Fibroblast of lung (primary cell): ENCODE measurements at regions not wholly inside any gene's neighbourhood (a gene's known extent, or its start where the extent isn't known, plus 50 kb on each side); places are given as distances from the start of the nearest gene placed in this dataset.

ENCODE experiments used
- EZH2 ChIP-seq: IDR thresholded peaks from 2 replicates; pipeline ENCODE4 v1.5.1; 2012; ENCODE audit warnings: low read length, control low read depth, mild to moderate bottlenecking; ENCODE audit errors: missing control alignments
- TF ChIP-seq, protein P1 (sequence below), 2 donors: IDR thresholded peaks in 1 of 2; conservative IDR thresholded peaks in 1 of 2; 1 replicate in 1 of 2; 2 replicates in 1 of 2; pipeline ENCODE4 v1.5.1; 2011 to 2012; ENCODE audit warnings: low read length in 2 of 2, control low read depth in 1 of 2, inconsistent platforms in 1 of 2, low read depth in 1 of 2, mild to moderate bottlenecking in 1 of 2

GRCh38 chr10:4004990-4005389 is 220.0 kb upstream of the KLF6 start:
- TF ChIP-seq, protein P1, sequence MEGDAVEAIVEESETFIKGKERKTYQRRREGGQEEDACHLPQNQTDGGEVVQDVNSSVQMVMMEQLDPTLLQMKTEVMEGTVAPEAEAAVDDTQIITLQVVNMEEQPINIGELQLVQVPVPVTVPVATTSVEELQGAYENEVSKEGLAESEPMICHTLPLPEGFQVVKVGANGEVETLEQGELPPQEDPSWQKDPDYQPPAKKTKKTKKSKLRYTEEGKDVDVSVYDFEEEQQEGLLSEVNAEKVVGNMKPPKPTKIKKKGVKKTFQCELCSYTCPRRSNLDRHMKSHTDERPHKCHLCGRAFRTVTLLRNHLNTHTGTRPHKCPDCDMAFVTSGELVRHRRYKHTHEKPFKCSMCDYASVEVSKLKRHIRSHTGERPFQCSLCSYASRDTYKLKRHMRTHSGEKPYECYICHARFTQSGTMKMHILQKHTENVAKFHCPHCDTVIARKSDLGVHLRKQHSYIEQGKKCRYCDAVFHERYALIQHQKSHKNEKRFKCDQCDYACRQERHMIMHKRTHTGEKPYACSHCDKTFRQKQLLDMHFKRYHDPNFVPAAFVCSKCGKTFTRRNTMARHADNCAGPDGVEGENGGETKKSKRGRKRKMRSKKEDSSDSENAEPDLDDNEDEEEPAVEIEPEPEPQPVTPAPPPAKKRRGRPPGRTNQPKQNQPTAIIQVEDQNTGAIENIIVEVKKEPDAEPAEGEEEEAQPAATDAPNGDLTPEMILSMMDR (conservative IDR thresholded peaks at IDR 0.05 in 1 of 2, IDR thresholded peaks at IDR 0.05 in 1 of 2; ENCODE audit: low read depth in 1 of 2, low read length in 2 of 2), result no peak
- no peak for TF ChIP-seq EZH2
